IPS-NIHi11 (cell line): ENCODE measurements at regions not wholly inside any gene's neighbourhood (a gene's known extent, or its start where the extent isn't known, plus 50 kb on each side); places are given as distances from the start of the nearest gene placed in this dataset.
"Not testable (repeated sequence)": the region's sequence is repeated elsewhere in the genome, so short reads cannot be mapped to it uniquely, and the experiment has no call there.

ENCODE experiments used
- DNase-seq: peaks from one replicate; pipeline ENCODE4 v3.0.0; 2012; ENCODE audit warnings: mixed read lengths, low spot score

- DNase-seq = no peak
Measured at GRCh38 chrX:15116900-15117299, 153.0 kb downstream of the ASB9 start.

- peak; percentile 4 for DNase-seq
Measured at GRCh38 chrX:15114743-15115566, 154.9 kb downstream of the ASB9 start.

GRCh38 chrX:15107367-15107988 is 162.4 kb downstream of the ASB9 start:
- no peak for DNase-seq

- DNase-seq = no peak
Measured at GRCh38 chrX:15098505-15098904, 171.4 kb downstream of the ASB9 start.

GRCh38 chrX:15087747-15088146 is 182.1 kb downstream of the ASB9 start:
- DNase-seq = no peak

- no peak for DNase-seq
Measured at GRCh38 chrX:15073313-15073712, 196.6 kb downstream of the ASB9 start.

- no peak for DNase-seq
Measured at GRCh38 chrX:15072880-15073279, 197.0 kb downstream of the ASB9 start.

GRCh38 chrX:15072259-15072658 is 197.6 kb downstream of the ASB9 start:
- DNase-seq = no peak

- DNase-seq = no peak
Measured at GRCh38 chrX:15059474-15059873, 186.3 kb downstream of the MOSPD2 start.

GRCh38 chrX:15056044-15056443 is 182.8 kb downstream of the MOSPD2 start:
- no peak for DNase-seq

GRCh38 chrX:15055146-15055930 is 182.1 kb downstream of the MOSPD2 start:
- no peak for DNase-seq

- no peak for DNase-seq
Measured at GRCh38 chrX:15050395-15050794, 177.2 kb downstream of the MOSPD2 start.

GRCh38 chrX:15043538-15043937 is 170.3 kb downstream of the MOSPD2 start:
- DNase-seq = no peak

- no peak for DNase-seq
Measured at GRCh38 chrX:15033917-15034316, 160.7 kb downstream of the MOSPD2 start.

GRCh38 chrX:15017491-15017890 is 144.3 kb downstream of the MOSPD2 start:
- no peak for DNase-seq

- DNase-seq = no peak
Measured at GRCh38 chrX:15016051-15016450, 142.8 kb downstream of the MOSPD2 start.

GRCh38 chrX:15014281-15014680 is 141.1 kb downstream of the MOSPD2 start:
- no peak for DNase-seq

- no peak for DNase-seq
Measured at GRCh38 chrX:15013461-15013860, 140.2 kb downstream of the MOSPD2 start.

- no peak for DNase-seq
Measured at GRCh38 chrX:14997271-14997670, 124.0 kb downstream of the MOSPD2 start.

GRCh38 chrX:14984425-14984824 is 111.2 kb downstream of the MOSPD2 start:
- DNase-seq = not testable (repeated sequence)
